Panc1 (cell line): ENCODE measurements at regions not wholly inside any gene's neighbourhood (a gene's known extent, or its start where the extent isn't known, plus 50 kb on each side); places are given as distances from the start of the nearest gene placed in this dataset.

Source experiments
- CTCF ChIP-seq: fragments of 450-650 bp; IDR thresholded peaks from 2 replicates; pipeline ENCODE4 v1.5.1; 2017; ENCODE audit warnings: mild to moderate bottlenecking
- POLR2AphosphoS5 ChIP-seq: IDR thresholded peaks from 2 replicates; pipeline ENCODE4 v1.6.1; 2012; ENCODE audit warnings: mild to moderate bottlenecking, low read depth, low read length, moderate library complexity
- REST ChIP-seq, 2 experiments: IDR thresholded peaks; 2 replicates each; pipeline ENCODE4 v1.6.1; 2011 to 2012; ENCODE audit warnings: low read depth in 2 of 2, control low read depth in 1 of 2, low read length in 1 of 2, mild to moderate bottlenecking in 1 of 2, moderate library complexity in 1 of 2; ENCODE audit not compliant: insufficient read depth in 1 of 2
- SIN3A ChIP-seq: IDR thresholded peaks from 2 replicates; pipeline ENCODE4 v1.6.1; 2012; ENCODE audit warnings: low read depth, mild to moderate bottlenecking, low read length, moderate library complexity, borderline replicate concordance; ENCODE audit not compliant: insufficient read depth

GRCh38 chr15:95724908-95725633 is 605.4 kb upstream of the NR2F2 start:
- no peak for TF ChIP-seq CTCF
- no peak for TF ChIP-seq POLR2AphosphoS5
- no peak for TF ChIP-seq REST (IDR thresholded peaks at IDR 0.05; ENCODE audit: insufficient read depth in 1 of 2, low read depth in 2 of 2, low read length in 1 of 2)
- no peak for TF ChIP-seq SIN3A
